ENCODE measurements at regions not wholly inside any gene's neighbourhood (a gene's known extent, or its start where the extent isn't known, plus 50 kb on each side); places are given as distances from the start of the nearest gene placed in this dataset.

GRCh38 chr6:23409531-23409930, 716.5 kb upstream of the NRSN1 start:
- TF ChIP-seq, protein P1, sequence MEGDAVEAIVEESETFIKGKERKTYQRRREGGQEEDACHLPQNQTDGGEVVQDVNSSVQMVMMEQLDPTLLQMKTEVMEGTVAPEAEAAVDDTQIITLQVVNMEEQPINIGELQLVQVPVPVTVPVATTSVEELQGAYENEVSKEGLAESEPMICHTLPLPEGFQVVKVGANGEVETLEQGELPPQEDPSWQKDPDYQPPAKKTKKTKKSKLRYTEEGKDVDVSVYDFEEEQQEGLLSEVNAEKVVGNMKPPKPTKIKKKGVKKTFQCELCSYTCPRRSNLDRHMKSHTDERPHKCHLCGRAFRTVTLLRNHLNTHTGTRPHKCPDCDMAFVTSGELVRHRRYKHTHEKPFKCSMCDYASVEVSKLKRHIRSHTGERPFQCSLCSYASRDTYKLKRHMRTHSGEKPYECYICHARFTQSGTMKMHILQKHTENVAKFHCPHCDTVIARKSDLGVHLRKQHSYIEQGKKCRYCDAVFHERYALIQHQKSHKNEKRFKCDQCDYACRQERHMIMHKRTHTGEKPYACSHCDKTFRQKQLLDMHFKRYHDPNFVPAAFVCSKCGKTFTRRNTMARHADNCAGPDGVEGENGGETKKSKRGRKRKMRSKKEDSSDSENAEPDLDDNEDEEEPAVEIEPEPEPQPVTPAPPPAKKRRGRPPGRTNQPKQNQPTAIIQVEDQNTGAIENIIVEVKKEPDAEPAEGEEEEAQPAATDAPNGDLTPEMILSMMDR (IDR thresholded peaks at IDR 0.05; ENCODE audit: borderline replicate concordance, extremely low read depth, low read length, poor library complexity, severe bottlenecking), result no peak
- no peak for TF ChIP-seq EZH2 (IDR thresholded peaks at IDR 0.05; ENCODE audit: borderline replicate concordance, low read depth, low read length, severe bottlenecking)

Data from DND-41 (cell line).